Gastrocnemius medialis (tissue), 4 donors: ENCODE measurements at regions not wholly inside any gene's neighbourhood (a gene's known extent, or its start where the extent isn't known, plus 50 kb on each side); places are given as distances from the start of the nearest gene placed in this dataset.

ENCODE experiments used
- ATAC-seq, 2 donors: fragments of 150-250 bp; one replicate each; pipeline ENCODE4 v1.9.1; 2016
- DNase-seq, 2 donors: peaks; one replicate each; pipeline ENCODE4 v3.0.0-alpha.2; 2019
- H3K27ac ChIP-seq, 4 donors: fragments of 200-600 bp; sonication (generic); 1 replicate in 1 of 4; 2 replicates in 3 of 4; pipeline ENCODE4 v1.5.1; 2016 to 2018; ENCODE audit warnings: mild to moderate bottlenecking in 2 of 4, moderate library complexity in 1 of 4
- H3K27me3 ChIP-seq, 3 donors: fragments of 200-600 bp; sonication (generic) in 2 of 3; 1 replicate in 1 of 3; 2 replicates in 2 of 3; pipeline versions ENCODE4 v1.5.1 to v1.6.0; 2016 to 2019; ENCODE audit warnings: mild to moderate bottlenecking in 1 of 3, moderate library complexity in 1 of 3
- H3K36me3 ChIP-seq, 2 donors: fragments of 200-600 bp; sonication (generic) in 1 of 2; one replicate each; pipeline ENCODE4 v1.5.1; 2017 to 2018
- H3K4me1 ChIP-seq, 2 donors: fragments of 200-600 bp; sonication (generic) in 1 of 2; one replicate each; pipeline ENCODE4 v1.5.1; 2016 to 2017; ENCODE audit warnings: mild to moderate bottlenecking in 2 of 2
- H3K4me3 ChIP-seq, 4 donors: fragments of 200-600 bp; sonication (generic) in 3 of 4; 1 replicate in 1 of 4; 2 replicates in 3 of 4; pipeline ENCODE4 v1.5.1; 2016 to 2019; ENCODE audit warnings: mild to moderate bottlenecking in 2 of 4
- H3K9me3 ChIP-seq, 3 donors: fragments of 200-600 bp; sonication (generic) in 2 of 3; 1 replicate in 1 of 3; 2 replicates in 2 of 3; pipeline ENCODE4 v1.5.1; 2016 to 2019
- POLR2A ChIP-seq, 2 donors: fragments of 450-650 bp; IDR thresholded peaks; one replicate each; pipeline ENCODE4 v1.6.1; 2017; ENCODE audit warnings: antibody characterized with exemption in 2 of 2, mild to moderate bottlenecking in 2 of 2, moderate library complexity in 2 of 2
- in situ Hi-C, 4 donors: fragments of 200-750 bp; cut with MboI; loops; one replicate each; pipeline versions ENCODE4 v1.15.0 to v1.8.0; 2017; ENCODE audit warnings: low sequenced_read_pairs in 4 of 4
- intact Hi-C: fragments of 100-400 bp; cut with DNase I; formaldehyde crosslinking; loops from one replicate; pipeline ENCODE4 v1.15.1; 2023; ENCODE audit warnings: low total_unique reads
- TF ChIP-seq, protein P1 (sequence below), 5 experiments: fragments of 450-650 bp in 3 of 5; fragments of 200-600 bp in 2 of 5; sonication (generic) in 2 of 5; IDR thresholded peaks in 4 of 5; conservative IDR thresholded peaks in 1 of 5; 1 replicate in 4 of 5; 2 replicates in 1 of 5; pipeline ENCODE4 v1.5.1; 2016 to 2019; ENCODE audit warnings: antibody characterized with exemption in 5 of 5, mild to moderate bottlenecking in 3 of 5, moderate library complexity in 3 of 5

DNA sequence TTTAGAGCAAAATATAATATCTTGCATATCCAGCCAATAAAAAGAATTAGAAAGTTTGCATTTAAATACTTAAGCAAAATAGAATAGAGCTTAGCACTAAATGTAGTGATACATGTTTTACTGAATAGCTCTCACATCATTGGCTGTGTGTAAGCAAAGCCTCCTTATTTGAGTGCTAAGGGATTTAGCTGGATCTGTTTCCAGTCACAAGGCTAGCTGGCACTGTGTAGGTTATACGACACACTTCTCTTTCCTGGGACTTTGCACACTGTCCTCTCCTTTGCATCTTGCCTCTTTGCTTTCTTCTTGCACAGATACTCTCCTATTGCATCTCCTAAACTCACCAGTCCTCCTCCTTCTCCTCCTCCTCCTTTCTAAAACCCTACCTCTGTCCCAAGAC, 423.8 kb downstream of the KLF5 start:
- in situ Hi-C loops = no loop called here
- DNase-seq (peak; percentile 64 to 75), ATAC-seq (peak; percentile 88 to 94)
- Histone ChIP-seq H3K27me3 (no peaks in the 10 kb centered on the region), H3K4me3 (no peak overlapping the region), H3K9me3 (no peaks in the 10 kb centered on the region), H3K36me3 (no peaks in the 10 kb centered on the region), H3K4me1 (peaks cover 21 to 38% of the 10 kb centered on the region in 2 donors), H3K27ac (peak overlapping the region; percentile 71 to 85 (median 82))
- intact Hi-C loops = loop anchor here (1.0 to 5.0 kb wide), 3 partner anchors 49 to 424 kb away; partner anchors contain the start of gene KLF5
- TF ChIP-seq, protein P1, sequence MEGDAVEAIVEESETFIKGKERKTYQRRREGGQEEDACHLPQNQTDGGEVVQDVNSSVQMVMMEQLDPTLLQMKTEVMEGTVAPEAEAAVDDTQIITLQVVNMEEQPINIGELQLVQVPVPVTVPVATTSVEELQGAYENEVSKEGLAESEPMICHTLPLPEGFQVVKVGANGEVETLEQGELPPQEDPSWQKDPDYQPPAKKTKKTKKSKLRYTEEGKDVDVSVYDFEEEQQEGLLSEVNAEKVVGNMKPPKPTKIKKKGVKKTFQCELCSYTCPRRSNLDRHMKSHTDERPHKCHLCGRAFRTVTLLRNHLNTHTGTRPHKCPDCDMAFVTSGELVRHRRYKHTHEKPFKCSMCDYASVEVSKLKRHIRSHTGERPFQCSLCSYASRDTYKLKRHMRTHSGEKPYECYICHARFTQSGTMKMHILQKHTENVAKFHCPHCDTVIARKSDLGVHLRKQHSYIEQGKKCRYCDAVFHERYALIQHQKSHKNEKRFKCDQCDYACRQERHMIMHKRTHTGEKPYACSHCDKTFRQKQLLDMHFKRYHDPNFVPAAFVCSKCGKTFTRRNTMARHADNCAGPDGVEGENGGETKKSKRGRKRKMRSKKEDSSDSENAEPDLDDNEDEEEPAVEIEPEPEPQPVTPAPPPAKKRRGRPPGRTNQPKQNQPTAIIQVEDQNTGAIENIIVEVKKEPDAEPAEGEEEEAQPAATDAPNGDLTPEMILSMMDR (IDR thresholded peaks at IDR 0.05 in 4 of 5, conservative IDR thresholded peaks at IDR 0.05 in 1 of 5) = no peak
- TF ChIP-seq POLR2A (IDR thresholded peaks at IDR 0.05) = no peak

DNA sequence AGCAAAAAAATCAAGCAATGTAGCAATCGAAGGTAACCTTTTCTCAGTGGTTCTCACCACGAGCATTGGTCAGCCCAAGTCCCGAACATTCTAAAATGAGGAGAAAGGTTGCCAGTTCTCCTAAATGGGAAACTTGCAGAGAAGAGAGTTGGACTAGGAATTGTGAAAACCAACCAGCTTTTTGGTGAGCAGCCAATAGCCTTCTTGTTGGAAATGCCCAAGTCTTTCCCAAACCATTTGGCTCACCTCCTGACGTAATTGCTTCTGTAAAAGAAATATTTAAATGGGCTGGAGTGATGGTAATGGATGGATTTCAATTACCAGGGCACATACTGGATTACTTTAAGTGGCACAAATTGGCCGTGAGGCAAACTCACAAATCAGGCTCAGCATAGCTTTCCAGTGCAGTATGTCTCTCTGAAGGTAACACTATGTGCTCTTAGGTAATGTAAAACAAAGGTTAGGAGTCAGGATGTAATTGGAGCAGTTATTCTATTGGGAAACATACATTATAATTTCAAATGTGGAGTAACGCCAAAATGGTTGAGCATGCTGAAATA, 423.2 kb downstream of the KLF5 start:
- Histone ChIP-seq H3K27me3 (no peaks in the 10 kb centered on the region), H3K27ac (peak overlapping the region; percentile 71 to 85 (median 82)), H3K4me3 (peak overlapping the region in 1 of 4 donors; percentile 1), H3K9me3 (no peaks in the 10 kb centered on the region), H3K36me3 (no peaks in the 10 kb centered on the region), H3K4me1 (peaks cover 21 to 38% of the 10 kb centered on the region in 2 donors)
- ATAC-seq = peak; percentile 81 to 86
- intact Hi-C loops (loop anchor here (1.0 to 5.0 kb wide), 4 partner anchors 17 to 423 kb away; partner anchors contain the start of gene KLF5), in situ Hi-C loops (no loop called here)
- TF ChIP-seq, protein P1 (IDR thresholded peaks at IDR 0.05 in 4 of 5, conservative IDR thresholded peaks at IDR 0.05 in 1 of 5) = no peak
- no peak for TF ChIP-seq POLR2A (IDR thresholded peaks at IDR 0.05)
- DNase-seq = peak; percentile 35 to 63

DNA sequence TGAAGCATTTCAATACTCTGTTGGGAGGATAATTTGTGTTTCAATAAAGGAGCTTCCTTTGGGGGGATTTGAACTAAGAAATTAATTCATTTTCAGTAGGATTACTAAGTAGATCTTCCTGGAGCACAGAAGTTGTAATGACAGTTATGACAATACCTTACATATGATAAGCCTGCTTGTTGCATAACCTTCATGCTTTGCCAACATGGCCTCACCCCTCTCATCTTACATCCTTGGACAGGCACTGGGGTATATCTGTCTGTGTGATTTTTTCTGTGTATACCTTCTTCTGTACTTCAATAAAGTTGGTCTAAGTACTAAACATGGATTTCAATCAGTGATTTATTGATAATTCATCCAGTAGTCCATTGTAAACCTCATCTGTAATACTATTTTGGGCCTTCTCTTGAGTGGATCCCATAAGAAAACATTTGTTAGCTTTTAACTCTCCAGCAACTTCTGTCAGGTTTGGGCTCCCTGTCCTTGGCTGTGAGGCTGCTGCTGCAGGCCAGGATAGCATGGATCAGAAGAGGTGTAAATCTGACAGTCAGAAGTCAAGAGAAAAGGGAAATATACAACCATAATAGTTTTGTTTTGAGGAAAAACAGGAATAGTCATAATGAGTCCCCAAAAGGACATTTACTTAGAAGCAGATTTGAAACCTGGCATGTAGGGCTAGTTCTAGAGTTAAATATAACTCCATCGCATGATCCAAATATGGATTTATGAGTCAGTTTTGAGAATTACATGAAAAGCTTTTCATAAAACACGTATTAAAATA, 422.2 kb downstream of the KLF5 start:
- ATAC-seq = peak; percentile 75 to 76
- peak overlapping the region in 1 of 4 donors; percentile 1 for H3K4me3 ChIP-seq
- intact Hi-C loops = loop anchor here (2.0 to 5.0 kb wide), 2 partner anchors 16 to 59 kb away; no protein-coding TSS in a partner anchor
- H3K27me3 ChIP-seq = no peaks in the 10 kb centered on the region
- TF ChIP-seq, protein P1 (IDR thresholded peaks at IDR 0.05 in 4 of 5, conservative IDR thresholded peaks at IDR 0.05 in 1 of 5) = no peak
- no peak for TF ChIP-seq POLR2A (IDR thresholded peaks at IDR 0.05)
- H3K36me3 ChIP-seq = no peaks in the 10 kb centered on the region
- H3K9me3 ChIP-seq = no peaks in the 10 kb centered on the region
- peak; percentile 38 to 63 for DNase-seq
- H3K27ac ChIP-seq = peak overlapping the region; percentile 71 to 85 (median 82)
- in situ Hi-C loops = no loop called here
- peaks cover 21 to 38% of the 10 kb centered on the region in 2 donors for H3K4me1 ChIP-seq

DNA sequence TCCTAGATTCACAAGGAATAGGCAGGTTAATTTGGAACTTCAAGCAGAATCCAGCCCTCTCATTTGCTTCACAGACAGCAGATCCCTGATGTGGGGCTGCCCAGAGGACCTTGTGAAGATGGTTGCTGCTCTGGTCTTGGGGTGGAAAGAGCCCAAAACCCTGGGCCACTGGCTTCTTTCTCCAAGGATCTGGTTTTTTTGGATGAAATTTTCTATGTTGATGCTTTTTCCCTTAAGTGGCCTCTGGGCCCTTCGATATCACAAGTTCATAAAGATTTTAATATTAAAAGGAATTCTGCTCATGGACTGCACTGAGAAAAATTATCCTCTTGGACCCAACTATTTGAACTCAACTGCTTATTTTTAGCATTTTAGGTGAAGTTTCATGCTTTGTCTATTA, 421.1 kb downstream of the KLF5 start:
- peak overlapping the region in 3 of 4 donors; percentile 79 to 85 (median 85) for H3K27ac ChIP-seq
- no peaks in the 10 kb centered on the region for H3K27me3 ChIP-seq
- intact Hi-C loops = loop anchor here (2.0 to 5.0 kb wide), 2 partner anchors 15 to 58 kb away; no protein-coding TSS in a partner anchor

More for the DNA sequence above, 421.1 kb downstream of the KLF5 start:
- Histone ChIP-seq H3K4me1 (peaks cover 21 to 38% of the 10 kb centered on the region in 2 donors), H3K4me3 (no peak overlapping the region), H3K9me3 (no peaks in the 10 kb centered on the region), H3K36me3 (no peaks in the 10 kb centered on the region)
- in situ Hi-C loops = no loop called here
- TF ChIP-seq, protein P1 (IDR thresholded peaks at IDR 0.05 in 4 of 5, conservative IDR thresholded peaks at IDR 0.05 in 1 of 5) = no peak
- no peak for TF ChIP-seq POLR2A (IDR thresholded peaks at IDR 0.05)
- DNase-seq (no peak), ATAC-seq (no peak)
